NCI-H82 (cell line): ENCODE measurements at regions not wholly inside any gene's neighbourhood (a gene's known extent, or its start where the extent isn't known, plus 50 kb on each side); places are given as distances from the start of the nearest gene placed in this dataset.

ENCODE experiments used
- DNase-seq: peaks from one replicate; lab custom pipeline; 2025; lab: John Stamatoyannopoulos, UW

DNA sequence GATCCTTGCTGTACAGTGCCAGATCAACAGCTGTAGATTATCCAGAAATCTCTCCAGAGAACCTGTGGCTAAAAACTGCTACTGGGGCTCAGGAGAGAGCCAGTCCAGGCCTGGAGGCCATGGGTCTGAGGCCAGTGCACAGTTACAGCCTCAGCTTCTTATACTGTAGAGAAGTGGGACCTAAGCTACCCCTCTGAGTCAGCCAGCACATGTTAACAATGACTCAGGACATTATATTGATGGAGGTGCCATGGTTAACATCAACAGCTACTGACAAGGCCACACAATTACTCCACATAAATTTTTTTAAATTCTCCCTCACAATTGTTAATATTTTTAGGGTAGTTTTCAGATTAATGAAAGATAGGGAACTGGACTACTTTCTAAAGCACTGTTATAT is 138.5 kb downstream of the RBM26 start:
- no peak for DNase-seq

DNA sequence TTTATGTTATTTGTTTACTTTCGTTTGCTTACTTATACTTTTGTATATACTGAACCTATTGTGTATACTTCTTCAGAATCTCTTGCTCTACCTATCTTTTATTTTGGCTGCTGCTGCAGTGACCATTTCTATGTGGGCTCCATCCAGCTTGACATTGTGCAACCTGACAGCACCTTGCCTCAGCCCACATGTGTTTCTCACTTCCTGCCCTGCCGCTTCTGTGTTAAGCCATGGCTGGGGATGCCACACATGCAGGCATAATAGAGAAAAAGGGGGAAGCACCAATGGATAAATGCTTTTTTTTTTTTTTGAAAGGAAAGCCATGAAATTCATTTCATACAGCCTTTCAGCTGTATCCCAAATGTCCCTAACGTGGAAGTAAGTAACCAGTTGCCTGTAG is 147.6 kb downstream of the RBM26 start:
- DNase-seq = no peak

DNA sequence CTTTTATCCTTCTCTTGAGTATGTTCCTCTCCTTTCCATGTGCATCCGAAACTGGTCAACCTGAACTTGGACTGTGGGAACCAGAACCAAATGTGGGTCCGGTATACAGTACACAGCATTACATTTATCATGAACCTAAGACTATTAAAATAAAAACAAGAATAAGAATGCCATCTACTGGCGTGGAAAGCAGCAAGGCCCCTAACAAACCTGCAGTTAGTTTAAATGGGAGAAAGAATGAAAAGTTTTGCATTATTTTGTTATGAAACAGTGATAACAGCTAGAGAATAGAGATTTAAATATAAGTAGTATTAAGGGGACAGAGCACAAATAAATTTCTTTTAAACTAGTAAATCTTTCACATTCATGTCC is 159.5 kb downstream of the RBM26 start:
- no peak for DNase-seq

DNA sequence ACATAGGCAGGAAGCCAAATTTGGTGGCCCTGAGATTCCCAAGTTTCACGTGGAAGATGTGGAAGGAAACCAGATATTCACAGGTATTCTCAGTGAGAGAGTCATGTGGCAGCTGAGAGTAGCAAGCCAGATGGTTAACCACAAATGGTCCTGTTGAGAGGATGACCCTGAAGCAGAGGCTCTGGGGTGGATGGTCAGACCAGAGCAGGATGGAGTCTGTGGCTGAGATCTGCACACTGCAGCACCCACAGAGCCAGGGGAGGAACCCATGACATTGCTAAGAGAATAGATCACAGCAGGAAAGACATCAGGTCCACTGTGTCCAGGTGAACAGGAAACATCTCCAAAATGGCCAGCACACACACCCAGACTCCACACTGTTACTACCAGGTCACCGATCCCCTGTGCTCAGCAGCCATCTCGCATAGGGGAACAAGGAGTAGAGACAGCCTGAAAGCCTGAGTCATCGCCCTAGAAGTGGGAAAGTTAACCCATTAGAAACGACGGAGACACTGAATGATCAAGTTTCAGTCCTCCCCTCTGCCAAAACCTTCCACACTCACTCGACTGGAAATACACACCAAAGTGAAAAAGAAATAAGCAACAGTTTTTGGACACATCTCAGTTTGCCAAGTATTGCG is 160.0 kb downstream of the RBM26 start:
- no peak for DNase-seq

DNA sequence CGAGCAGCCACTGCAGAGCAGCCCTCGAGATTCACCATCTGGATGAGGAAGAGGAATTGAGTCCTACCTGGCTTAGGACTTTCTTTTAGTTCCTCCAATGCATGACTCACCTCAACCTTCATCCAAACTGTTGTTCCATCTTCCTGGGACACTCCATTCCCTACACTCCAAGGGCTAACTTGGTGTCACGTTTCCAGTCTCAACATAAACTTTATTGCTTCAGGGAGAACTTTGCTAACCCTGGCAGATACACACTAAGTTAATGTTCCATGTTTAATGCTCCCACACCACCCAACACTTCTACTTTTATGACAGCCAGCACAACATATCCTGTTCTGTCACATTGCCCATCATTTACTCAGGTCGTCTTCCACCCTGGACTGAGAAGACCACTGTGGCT is 164.4 kb downstream of the RBM26 start:
- no peak for DNase-seq

DNA sequence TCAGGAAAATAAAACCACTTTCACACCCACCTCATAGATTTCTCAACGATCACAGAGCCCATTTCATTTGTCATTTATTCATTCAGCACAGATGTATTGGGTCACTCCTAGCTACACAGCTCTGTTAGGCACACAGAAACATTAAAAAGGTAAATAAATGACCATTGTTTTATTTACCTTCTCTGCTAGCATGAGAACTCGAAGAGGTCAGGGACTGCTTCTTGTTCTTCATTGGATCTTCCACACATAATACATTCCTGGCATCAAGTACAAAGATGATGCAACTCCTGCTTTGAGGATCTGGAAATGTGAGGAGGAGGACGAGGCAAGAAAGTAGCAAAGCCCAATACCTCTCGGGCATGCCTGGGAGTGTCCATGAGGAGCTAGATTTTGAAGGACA is 168.1 kb downstream of the RBM26 start:
- DNase-seq = no peak

DNA sequence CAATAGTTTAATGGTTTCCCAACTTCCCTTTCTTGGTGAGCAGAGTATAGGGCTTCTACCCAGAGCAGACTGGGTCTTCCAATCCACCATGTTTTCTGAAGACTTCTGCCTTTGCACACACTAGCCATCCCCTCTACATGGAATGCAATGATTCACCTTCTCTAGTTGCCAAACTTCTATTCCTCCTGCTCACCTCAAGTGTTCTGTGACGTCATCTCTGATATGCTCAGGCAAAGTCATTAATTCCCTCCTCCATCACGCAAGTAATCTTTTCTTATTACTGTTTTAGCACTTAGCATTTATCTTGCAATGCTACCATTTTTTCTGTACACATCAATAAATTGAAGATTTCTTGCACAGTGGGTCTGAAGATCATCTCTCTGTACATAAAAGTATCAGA is 174.2 kb downstream of the RBM26 start:
- DNase-seq = no peak

DNA sequence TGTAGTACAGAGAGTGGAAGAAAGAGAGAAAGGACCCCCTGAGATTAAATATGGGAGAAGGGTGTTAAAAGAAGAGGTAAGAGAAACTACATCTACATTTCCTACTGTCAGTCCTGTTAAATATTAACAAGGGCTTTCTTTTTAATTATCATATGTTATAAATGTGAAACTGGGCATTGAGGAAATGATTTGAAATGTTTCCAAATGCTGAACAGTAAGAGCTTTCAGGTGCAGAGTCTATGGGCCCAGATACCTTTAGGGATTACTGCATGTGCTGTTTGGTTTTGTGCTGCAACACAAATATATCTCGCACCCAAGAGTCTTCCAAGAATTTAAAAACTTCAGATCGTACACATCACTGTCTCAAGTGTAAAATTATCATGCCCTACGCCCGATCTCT is 176.3 kb downstream of the RBM26 start:
- DNase-seq = no peak

DNA sequence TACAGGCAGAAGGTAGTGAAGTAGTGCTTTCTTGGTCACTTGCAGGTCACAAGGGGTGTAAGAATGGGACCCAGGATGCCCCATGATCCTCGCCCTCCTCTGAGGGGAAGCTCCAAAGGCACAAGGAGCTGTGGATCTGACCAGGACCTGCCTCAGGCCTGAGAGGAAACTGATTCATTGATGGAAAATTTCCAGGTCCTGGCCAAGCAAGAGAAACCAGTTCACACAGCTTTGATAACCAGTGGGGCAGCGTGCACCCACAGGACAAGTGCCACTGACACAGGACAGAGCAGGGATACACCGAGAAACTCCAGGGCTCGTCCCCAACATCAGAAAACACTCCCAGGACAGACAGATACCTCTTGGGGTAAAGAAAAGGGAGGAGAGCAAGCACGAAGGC is 177.1 kb downstream of the RBM26 start:
- no peak for DNase-seq

DNA sequence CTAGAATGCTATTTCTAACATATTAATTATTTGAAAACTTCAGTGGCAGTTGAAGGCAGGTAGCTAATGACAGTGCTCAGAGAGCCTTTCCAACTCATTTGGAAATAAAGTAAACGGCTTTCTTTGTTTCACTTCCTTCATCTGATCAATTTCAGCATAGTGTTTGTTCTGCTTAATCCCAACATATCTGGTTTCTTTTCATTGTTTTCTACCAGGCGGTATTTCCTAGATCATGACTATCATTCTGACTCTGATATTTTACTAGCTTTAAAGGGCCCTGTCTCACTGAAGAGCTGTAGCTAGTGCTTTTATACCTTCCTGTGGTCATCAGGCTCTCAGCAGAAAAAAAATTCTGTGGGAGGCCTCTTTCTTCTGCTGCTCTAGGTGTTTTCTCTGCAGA is 178.6 kb downstream of the RBM26 start:
- DNase-seq = no peak

DNA sequence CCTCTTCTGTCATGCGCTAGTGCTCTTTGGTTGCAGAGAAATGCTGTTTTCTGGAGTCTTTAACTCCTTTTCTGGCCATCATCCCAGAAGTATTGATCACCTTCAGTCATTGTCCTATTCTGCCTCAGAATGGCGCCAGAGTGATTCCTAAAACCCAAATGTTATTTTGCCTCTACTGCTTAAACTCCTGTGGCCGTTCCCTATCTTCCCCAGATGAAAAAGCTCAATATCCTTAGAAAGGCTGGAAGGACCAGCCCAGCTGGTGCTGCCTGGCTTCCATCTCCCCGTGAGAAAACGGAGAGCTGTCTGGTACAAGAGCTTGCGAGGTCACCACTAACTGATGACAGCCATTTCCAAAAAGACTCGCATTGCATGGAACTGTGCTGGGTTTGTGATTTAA is 179.1 kb downstream of the RBM26 start:
- no peak for DNase-seq

DNA sequence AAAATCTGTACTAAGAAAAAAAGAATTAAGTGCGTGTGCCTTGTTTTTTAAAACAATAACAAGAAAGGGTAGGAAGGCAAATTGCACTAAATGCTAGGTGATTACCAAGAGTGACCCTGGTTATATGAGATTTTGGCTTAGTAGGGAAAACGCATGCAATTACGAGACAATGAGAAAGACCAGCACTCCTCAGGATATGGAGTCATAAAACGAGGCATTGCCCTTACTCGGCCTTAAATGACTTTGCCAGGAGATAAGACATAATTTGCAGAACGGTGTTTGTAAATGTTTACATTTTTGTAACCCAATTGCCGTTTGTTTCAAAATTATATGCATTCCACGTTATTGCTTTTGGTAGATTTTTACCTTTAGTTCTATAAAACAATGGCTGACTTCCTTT is 179.8 kb downstream of the RBM26 start:
- no peak for DNase-seq

DNA sequence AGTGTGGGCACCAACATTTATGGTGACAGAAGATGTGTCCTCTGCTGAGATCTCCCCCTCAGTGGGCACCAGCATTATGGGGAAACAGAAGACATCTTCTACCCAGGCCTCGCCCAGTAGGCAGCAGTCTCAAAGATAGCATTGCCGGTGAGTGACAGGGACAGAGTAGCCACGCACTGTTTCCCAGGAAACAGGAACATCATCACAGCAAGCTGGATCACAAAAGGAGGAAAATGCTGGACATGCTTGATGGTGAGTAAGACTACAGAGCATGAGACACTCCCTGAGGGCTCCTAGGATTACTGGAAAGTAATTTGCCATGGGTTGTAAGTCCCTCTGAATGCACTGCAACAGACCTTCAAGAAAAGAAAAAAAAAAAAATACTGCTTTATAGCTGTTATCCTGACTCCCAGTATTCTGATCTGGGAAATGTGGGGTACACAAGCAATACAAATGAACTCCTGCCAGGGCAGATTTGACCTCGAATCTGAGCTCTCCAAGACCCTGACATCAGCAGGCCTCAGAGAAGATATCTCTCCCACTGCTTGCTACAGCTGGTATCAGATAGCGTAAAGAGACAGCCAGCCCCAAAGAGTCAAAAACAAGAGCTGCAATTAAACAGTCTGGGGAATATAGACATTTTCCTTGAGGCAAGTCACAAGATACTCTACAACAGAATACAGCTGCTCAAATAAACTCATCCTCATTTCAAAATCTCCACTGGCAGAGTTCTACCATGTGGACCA is 180.4 kb downstream of the RBM26 start:
- no peak for DNase-seq

DNA sequence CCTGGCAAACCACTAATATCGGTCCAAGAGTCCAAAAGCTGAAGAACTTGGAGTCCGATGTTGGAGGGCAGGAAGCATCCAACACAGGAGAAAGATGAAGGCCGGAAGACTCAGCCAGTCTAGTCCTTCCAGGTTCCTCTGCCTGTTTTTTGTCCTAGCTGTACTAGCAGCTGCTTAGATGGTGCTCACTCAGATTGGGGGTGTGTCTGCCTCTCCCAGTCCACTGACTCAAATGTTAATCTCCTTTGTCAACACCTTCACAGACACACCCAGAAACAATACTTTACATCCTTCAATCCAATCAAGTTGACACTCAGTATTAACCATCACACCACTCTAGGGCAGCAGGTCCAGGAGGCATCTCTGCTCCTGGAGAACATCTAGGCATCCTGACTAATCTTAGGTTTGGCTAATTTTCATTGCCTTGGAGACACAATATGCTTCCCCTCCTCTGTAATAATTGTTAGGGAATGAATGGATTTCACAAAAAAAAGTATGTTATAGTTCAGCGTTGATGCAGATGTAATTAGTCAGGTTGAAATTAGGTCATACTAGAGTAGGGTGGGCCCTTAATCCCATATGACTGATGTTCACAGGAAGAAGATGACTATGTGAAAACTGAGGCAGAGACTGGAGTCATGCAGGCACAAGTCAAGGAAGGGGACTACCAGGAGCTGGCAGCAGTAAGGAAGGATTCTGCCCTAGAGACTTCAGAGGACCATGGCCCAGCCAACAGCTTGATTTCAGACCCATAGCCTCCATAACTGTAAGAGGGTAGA is 183.4 kb downstream of the RBM26 start:
- DNase-seq = peak; percentile 76

DNA sequence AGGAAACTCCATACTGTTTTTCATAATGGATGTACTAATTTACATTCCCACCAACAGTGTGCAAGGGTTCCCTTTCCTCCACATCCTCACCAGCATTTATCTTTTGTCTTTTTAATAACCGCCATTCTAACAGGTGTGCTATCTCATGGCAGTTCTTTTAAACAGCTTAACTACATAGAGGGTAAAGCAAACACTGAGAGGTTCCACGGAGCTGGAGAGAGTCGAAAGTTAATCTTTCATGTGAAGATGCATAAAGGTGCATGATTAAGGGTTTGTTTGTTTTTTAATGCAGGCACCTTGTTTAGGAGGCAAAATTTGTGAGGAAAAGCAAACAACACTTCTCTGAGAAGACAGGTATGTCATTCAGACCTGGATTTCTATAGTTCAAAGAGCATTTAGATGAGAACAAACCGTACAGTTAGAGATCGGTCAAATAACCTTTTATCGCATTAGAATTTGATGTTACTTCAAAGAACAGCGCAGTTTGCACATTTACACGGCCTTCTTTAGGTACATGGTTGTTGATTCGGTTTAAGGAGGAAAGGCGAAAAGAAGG is 193.9 kb downstream of the RBM26 start:
- DNase-seq = no peak

DNA sequence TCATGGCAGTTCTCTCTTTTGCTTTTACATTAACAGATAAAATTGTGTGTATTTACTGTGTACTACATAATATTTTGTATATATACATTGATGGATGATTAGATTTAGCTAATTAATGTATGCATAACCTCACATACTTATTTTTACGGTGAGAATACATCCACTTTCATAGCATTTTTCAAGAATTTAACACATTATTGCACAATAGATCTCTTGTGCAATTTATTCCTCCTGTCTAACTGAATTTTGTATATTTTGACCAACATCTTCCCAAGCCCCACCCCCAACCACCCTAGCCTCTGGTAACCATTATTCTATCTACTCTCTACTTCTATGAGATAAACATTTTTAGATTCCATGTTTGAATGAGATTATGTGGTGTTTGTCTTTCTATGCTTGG is 194.7 kb downstream of the RBM26 start:
- no peak for DNase-seq

DNA sequence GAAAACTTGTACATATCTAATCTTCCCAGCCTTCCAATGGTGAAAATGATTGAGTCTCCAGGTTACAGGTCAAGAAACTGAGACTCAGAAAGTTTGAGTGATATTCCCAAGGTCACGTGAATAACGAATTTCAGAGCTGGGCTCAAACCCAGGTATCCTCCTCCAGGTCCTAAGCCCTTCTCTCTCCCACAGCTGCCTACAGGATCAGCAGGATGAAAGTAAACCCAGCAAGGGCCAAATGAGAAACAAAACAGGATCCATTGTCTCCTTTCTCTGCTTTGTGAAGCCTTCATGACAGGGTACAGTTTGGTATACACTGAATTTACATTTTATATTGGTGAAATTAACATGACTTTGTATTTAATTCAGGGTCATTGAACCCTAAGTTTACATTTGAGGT is 208.1 kb downstream of the RBM26 start:
- DNase-seq = no peak

DNA sequence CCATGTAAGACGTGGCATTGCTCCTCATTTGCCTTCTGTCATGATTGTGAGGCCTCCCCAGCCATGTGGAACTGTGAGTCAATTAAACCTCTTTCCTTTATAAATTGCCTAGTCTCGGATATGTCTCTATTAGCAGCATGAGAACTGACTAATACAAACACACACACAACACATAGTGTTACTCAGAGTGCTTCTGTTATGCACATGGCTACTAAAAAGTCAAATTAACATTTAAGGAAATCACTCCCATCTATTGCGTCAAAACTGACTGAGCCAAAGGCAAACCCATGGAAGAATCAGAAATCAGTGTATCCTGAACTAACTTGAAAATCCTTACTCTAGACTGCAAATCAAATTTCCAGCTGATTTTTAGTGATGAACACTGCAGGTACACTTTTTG is 209.2 kb downstream of the RBM26 start:
- DNase-seq = no peak

DNA sequence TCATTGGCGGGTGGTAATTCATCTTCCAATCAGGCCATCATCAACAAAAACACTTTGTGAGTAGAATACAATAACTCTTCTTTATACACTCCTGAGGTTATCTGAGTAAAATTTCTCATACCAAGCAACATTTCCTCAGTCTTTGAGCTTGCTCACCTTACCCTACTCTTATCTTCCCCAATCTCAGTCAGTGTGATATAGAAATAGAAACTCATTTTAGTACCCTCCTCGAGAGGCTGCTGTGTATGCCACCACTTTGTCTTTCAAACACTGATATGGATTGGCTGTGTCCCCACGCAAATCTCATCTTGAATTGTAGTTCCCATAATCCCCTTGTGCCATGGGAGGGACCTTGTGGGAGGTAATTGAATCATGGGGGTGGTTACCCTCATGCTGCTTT is 209.7 kb downstream of the RBM26 start:
- DNase-seq = no peak

DNA sequence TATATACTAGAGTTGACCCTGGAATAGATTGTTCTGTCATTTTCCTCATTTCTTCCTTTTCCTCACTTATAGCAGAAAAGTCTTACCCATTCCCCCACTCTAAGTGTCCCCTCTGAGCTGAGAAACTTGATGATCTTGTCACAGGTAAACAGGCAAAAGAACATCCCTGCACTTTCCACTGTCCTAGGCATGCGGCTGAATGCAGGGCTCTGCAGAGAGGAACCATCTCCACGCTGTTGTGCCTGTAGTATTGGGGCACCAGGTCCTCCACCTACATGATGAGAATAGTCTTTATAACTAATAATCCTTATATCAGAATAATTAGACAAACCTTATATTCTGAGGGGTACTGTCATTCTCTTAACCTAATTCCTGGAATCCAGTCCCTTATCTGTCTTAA is 211.3 kb downstream of the RBM26 start:
- no peak for DNase-seq

DNA sequence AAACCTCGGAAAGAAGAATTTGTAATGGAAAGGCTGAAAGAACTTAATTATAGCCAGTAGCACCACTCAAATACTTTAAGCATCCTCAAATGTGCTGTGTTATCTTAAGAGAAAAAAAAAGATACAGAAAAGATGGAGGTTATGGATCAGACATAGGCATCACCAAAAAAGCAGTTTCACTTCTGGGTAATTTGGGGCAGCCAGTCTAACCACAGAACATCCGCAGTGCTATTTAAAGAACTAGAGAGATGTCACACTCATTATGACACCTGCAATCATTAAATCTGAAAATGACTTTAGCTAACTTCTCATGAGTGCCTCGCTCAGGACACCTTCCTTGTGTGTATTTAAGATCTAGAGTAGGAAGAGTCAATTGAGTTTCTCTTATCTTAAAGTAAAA is 211.8 kb downstream of the RBM26 start:
- no peak for DNase-seq

DNA sequence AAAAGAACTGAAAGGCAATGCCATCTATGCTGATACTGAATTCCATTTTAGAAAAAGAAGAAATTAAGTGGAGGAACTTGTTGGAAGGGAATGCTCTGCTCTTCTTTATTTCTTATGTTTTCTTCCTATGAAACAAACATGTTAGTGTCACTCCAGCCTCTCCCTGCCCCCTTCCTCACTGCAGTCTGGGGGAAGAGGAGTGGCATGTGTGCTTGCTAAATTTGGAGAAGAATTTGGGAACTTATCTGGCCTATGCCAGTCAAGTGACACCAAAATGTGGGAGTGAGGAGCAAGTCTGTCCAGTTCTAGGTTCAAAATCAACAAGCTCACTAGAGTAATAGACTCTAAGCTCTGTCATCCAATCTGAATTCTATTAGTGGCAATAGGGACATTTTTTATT is 214.6 kb downstream of the RBM26 start:
- no peak for DNase-seq

DNA sequence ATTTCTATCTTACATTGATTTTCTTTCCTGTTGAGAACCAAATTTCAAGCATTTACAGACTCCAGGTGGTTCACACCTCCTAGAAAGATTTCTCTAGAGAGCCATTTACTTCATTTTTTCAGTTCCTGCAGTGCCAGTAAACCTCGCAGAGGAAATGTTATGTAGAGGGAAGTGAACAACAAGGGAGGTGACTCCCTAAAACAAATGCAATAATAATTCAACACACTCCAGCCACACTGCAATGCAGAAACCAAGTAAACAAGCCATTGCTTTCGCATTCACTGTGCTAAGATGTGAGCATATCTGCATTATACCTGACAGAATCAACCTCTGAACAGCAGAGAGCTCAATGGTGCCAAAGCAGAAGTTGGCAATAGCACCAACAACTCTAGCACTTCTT is 215.1 kb downstream of the RBM26 start:
- DNase-seq = no peak
